Stimulated activated CD4-positive, alpha-beta T cell treated with anti-CD3 and anti-CD28 coated beads, TNF-alpha, amount 100 ng/mL, for 24 hours (primary cell): ENCODE measurements at regions not wholly inside any gene's neighbourhood (a gene's known extent, or its start where the extent isn't known, plus 50 kb on each side); places are given as distances from the start of the nearest gene placed in this dataset.
"Not testable (repeated sequence)": the region's sequence is repeated elsewhere in the genome, so short reads cannot be mapped to it uniquely, and the experiment has no call there.

Source experiments
- DNase-seq, 3 experiments: peaks; one replicate each; pipeline ENCODE4 v3.0.0-alpha.2; 2020; ENCODE audit warnings: low read depth in 3 of 3

- no peak for DNase-seq
Measured at GRCh38 chr12:131473741-131474709, 236.9 kb upstream of the SFSWAP start.

- DNase-seq = not testable (repeated sequence)
Measured at GRCh38 chr12:131475012-131475411, 235.9 kb upstream of the SFSWAP start.

DNA sequence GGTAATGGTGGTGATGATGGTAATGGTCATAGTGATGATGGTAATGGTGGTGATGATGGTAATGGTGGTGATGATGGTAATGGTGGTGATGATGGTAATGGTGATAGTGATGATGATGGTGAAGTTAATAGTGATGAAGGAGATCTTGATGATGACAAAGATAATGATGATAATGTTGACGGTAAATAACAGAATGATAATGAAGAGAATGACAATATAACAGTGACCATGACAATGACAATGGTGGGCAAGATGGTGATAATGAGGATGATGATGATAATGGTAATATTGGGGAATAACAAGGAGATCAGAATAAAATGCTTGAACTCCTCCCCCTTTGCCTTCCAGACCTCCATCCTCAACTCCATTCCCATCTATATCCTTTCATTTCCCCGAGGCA is 233.3 kb upstream of the SFSWAP start:
- DNase-seq = no peak

GRCh38 chr12:131478468-131478867 is 232.4 kb upstream of the SFSWAP start:
- no peak for DNase-seq

DNA sequence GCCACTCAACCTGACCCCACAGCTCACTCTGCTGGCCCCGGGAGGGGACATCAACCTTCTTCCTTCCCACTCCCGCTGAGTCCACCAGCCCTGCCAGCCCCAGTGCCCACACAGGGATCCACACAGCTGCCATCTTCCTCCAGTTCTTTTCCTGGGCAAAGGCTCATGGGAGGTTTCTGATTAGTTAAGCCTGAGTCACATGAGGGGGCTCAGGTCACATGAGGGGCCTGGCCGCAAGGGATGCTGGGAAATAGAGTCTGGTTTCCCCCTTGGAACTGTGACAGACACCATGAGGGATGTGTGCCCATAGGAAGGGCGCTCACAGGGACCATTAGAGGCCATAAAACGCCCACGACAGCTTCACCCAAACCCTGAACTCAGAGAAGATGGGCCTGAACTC is 228.7 kb upstream of the SFSWAP start:
- no peak for DNase-seq

- no peak for DNase-seq
Measured at GRCh38 chr12:131482686-131483085, 228.2 kb upstream of the SFSWAP start.

GRCh38 chr12:131486451-131487230 is 224.2 kb upstream of the SFSWAP start:
- DNase-seq = no peak

DNA sequence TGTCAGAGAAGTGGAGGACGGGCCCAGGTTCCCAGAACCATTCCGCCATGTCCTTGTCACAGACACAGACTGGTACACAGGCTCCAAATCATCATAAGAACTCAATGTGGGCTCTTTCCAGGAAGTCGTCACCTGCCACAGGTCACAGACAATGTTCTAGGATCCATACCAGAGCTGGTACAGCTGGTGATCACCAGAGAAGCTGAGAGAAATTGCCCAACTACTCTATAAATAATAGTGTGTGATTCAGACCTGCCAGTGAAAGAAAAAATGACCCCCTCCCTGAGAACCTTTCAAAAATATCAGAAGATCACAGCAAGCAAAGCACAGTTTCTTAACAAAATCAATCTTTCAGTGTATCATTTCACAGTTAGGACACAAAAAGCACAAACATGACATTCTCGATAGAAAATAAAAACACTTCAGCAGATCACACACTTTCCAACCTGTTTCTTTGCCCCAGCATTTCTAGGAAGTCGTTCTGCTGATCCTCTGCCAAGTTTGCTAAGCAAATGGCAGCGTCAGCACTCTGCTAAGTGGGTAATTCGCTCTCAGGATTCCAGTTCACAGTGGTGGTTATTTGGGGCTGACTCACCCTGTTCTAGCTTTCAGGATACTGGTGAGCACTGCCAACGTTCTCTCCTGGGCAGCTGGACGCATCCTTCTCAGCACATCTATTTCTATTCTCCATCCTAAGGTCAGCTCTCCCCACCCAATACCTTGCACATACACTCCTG is 223.3 kb upstream of the SFSWAP start:
- no peak for DNase-seq

DNA sequence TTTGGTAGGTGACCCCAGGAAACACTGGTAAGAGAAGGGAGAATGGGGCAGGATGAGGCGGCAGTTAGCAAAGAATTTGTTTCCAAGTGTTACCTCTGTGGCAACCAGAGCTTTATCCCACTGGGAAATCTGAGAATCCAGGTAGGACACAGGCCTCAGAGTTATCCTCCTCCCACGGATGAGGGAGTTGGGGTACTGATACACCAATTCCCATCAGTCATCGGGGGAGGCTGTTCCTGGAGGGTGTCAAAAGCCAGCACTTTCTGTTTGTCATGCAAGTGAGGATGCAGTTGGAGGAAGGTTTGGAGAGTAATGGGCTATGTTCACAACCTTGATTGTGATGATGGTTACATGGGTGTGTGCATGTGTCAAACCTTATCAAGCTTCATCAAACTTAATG is 221.2 kb upstream of the SFSWAP start:
- no peak for DNase-seq

- no peak for DNase-seq
Measured at GRCh38 chr12:131491155-131491554, 219.7 kb upstream of the SFSWAP start.

- no peak for DNase-seq
Measured at GRCh38 chr12:131491916-131492490, 218.9 kb upstream of the SFSWAP start.

DNA sequence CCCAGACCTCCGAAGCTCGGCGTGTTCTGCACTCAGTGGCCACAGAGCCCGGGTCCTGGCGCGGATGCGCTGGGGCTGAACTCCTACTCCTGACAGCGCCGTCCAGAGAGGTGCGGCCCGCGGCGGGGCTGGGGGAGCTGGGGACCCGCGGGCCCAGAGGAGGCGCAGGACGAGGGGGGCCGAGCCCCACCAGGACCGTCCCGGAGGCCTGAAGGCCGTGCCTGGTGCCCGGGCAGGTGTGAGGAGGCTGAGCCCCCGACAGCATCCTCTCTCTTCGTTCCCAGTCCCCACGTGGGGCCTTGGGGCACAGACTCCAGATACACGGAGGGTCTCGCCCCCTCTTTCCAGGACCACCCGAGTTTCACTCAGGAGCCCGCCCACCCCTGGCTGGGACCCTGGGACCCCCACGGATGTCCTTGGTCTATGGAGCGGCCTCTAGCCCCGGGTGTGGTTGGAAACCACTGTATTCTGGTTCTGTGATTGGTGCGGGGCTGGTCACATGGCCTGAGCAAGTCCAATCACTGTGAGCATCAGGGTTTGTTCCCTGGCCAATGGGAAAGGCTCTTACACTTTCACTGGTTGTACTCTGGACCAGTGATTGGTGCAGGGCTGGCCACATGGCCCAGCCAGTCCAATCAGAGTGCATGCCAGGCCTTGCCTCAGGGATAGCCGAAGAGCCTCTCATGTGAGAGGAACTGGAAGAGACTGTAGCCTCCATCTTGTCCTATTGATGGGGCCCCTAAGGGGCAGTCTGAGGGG is 217.6 kb upstream of the SFSWAP start:
- DNase-seq = no peak

- no peak for DNase-seq
Measured at GRCh38 chr12:131494216-131494615, 216.7 kb upstream of the SFSWAP start.

DNA sequence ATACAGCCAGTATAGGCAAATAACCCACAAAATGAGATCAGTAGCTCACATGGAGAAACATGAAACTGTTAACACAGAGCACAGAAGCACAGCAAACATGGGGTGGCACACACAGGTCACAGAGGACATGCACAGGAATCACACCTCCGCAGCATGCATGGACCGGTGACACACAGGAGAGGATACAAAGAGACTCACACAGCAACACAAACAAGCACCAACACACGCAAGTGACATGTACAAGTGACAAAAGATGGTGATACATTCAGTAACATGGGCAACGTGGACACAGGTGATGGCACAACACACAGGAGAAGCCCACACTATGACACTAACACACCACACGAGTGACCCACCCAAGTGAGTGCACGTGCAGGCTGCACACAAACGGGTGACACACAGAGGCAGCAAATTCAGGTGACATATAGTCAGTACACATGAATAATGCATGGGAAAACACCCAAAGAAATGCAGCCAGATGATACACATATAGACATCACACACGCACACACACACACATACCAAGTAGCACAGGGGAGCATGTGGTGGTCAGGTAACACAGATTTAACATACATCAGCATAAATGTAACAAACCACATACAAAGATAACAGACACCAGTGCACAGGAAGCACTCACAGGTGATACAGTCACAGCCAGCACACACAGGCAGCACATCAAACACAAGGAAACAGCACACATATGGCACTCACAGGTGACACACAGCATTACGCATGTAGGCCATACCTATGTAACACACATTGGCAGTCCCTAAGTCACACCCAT is 216.0 kb upstream of the SFSWAP start:
- DNase-seq = no peak

GRCh38 chr12:131497966-131498365 is 212.9 kb upstream of the SFSWAP start:
- no peak for DNase-seq

DNA sequence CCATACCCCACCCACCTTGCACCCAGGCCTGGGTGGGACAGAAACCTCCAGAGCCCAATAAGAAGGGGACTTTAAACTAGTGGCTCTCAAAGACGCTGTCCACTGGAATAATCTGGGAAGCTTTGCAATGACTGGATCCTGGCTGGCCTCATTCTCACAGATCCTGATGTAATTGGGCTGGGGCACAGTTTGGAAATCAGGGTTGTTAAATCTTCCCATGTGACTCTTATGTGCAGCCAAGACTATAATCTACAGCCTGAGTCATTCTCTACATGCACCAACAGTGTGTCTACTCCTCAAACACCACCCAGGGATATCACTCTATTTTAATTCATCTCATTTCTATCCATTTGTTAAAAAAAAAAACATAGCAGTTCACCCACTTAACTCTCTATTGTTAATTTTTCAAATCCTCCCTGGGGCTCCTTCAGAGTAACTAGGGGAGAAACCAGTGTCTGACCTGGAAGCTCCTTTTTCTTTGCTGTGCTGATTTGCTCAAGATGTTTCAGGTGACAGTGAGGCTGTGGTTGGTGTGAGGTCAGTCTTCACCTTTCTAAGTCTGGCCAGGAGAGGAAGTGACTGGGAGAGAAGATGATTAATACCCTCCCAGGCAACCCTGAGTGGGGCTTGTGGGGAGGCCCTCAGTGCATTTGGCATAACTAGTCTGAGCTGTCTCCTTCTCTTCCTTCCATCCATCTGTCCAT is 211.6 kb upstream of the SFSWAP start:
- DNase-seq = no peak

- DNase-seq = no peak
Measured at GRCh38 chr12:131499864-131500190, 211.1 kb upstream of the SFSWAP start.

GRCh38 chr12:131500564-131500963 is 210.3 kb upstream of the SFSWAP start:
- no peak for DNase-seq

GRCh38 chr12:131505561-131505960 is 205.3 kb upstream of the SFSWAP start:
- DNase-seq = no peak

- no peak for DNase-seq
Measured at GRCh38 chr12:131506426-131506825, 204.5 kb upstream of the SFSWAP start.
